Left cardiac atrium (tissue), 4 donors: ENCODE measurements at regions not wholly inside any gene's neighbourhood (a gene's known extent, or its start where the extent isn't known, plus 50 kb on each side); places are given as distances from the start of the nearest gene placed in this dataset.

Experiments
- ATAC-seq, 2 donors: fragments of 200-7000 bp; cut with Tn5 transposase; one replicate each; pipeline ENCODE4 v1.9.1; 2020; ENCODE audit warnings: mild to moderate bottlenecking in 2 of 2, moderate library complexity in 2 of 2
- DNase-seq: peaks from one replicate; pipeline ENCODE4 v3.0.0-alpha.2; 2020
- intact Hi-C, 2 donors: fragments of 100-400 bp; cut with DNase I; formaldehyde crosslinking; loops; one replicate each; pipeline versions ENCODE4 v1.14.1 to v1.15.1; 2022 to 2023
- donor health status: DM: no; HTN: yes; CAD: no.
- donor health status: DM: no; HTN: yes; CAD: no; lungs with severe emphysema.
- donor health status: DM: yes; HTN: yes; CAD: no.
- donor health status: Dilated cardiomyopathy.

- intact Hi-C loops: no loop called here
- peak; percentile 55 to 65 for ATAC-seq
- no peak for DNase-seq
Observed at GRCh38 chr5:62720031-62720441, 141.4 kb downstream of the LRRC70 start.

GRCh38 chr5:62719061-62719720 is 140.6 kb downstream of the LRRC70 start:
- no peak for ATAC-seq
- intact Hi-C loops: no loop called here
- DNase-seq: no peak

- ATAC-seq (no peak), DNase-seq (no peak)
- intact Hi-C loops: no loop called here
Observed at GRCh38 chr5:62718324-62718723, 139.7 kb downstream of the LRRC70 start.

- no peak for DNase-seq
- ATAC-seq: no peak
- intact Hi-C loops: no loop called here
Observed at GRCh38 chr5:62717301-62717933, 138.8 kb downstream of the LRRC70 start.

GRCh38 chr5:62714296-62714695 is 135.7 kb downstream of the LRRC70 start:
- intact Hi-C loops: no loop called here
- DNase-seq (no peak), ATAC-seq (no peak)

- intact Hi-C loops: no loop called here
- peak in 1 of 2 donors; percentile 55 for ATAC-seq
- DNase-seq: no peak
Observed at GRCh38 chr5:62708481-62709325, 130.1 kb downstream of the LRRC70 start.

- intact Hi-C loops: no loop called here
- ATAC-seq: no peak
- no peak for DNase-seq
Observed at GRCh38 chr5:62707563-62707962, 128.9 kb downstream of the LRRC70 start.

- intact Hi-C loops: no loop called here
- no peak for ATAC-seq
Observed at GRCh38 chr5:62707131-62707530, 128.5 kb downstream of the LRRC70 start.

GRCh38 chr5:62705022-62705421 is 126.4 kb downstream of the LRRC70 start:
- DNase-seq (no peak), ATAC-seq (no peak)
- intact Hi-C loops: no loop called here

More at GRCh38 chr5:62707131-62707530, 128.5 kb downstream of the LRRC70 start:
- DNase-seq: no peak

- DNase-seq (no peak), ATAC-seq (no peak)
- intact Hi-C loops: no loop called here
Observed at GRCh38 chr5:62702126-62702525, 123.5 kb downstream of the LRRC70 start.

GRCh38 chr5:62701036-62701435 is 122.4 kb downstream of the LRRC70 start:
- no peak for DNase-seq
- no peak for ATAC-seq
- intact Hi-C loops: no loop called here

- intact Hi-C loops: no loop called here
- DNase-seq: no peak
- no peak for ATAC-seq
Observed at GRCh38 chr5:62698756-62699155, 120.1 kb downstream of the LRRC70 start.

- DNase-seq: no peak
- intact Hi-C loops: no loop called here
- no peak for ATAC-seq
Observed at GRCh38 chr5:62695274-62695673, 116.7 kb downstream of the LRRC70 start.

- ATAC-seq (no peak), DNase-seq (no peak)
- intact Hi-C loops: no loop called here
Observed at GRCh38 chr5:62692946-62693713, 114.5 kb downstream of the LRRC70 start.

- intact Hi-C loops: no loop called here
- ATAC-seq (no peak), DNase-seq (no peak)
Observed at GRCh38 chr5:62691946-62692345, 113.3 kb downstream of the LRRC70 start.

- ATAC-seq (no peak), DNase-seq (no peak)
Observed at GRCh38 chr5:62690421-62690820, 111.8 kb downstream of the LRRC70 start.

GRCh38 chr5:62689599-62690368 is 111.2 kb downstream of the LRRC70 start:
- intact Hi-C loops: no loop called here
- DNase-seq: no peak
- ATAC-seq: no peak

More at GRCh38 chr5:62690421-62690820, 111.8 kb downstream of the LRRC70 start:
- intact Hi-C loops: no loop called here

GRCh38 chr5:62686692-62687091 is 108.1 kb downstream of the LRRC70 start:
- intact Hi-C loops: no loop called here
- DNase-seq: no peak
- ATAC-seq: no peak

GRCh38 chr5:62685221-62685620 is 106.6 kb downstream of the LRRC70 start:
- ATAC-seq (no peak), DNase-seq (no peak)
- intact Hi-C loops: no loop called here
